ENCODE measurements at regions not wholly inside any gene's neighbourhood (a gene's known extent, or its start where the extent isn't known, plus 50 kb on each side); places are given as distances from the start of the nearest gene placed in this dataset.

GRCh38 chr10:128525444-128525843 is 399.2 kb upstream of the MKI67 start:
- Histone ChIP-seq H3K9ac (ENCODE audit: low read length) (no peak overlapping the region), H3K9me2 (replicated peaks; ENCODE audit: low read length) (no peaks in the 10 kb centered on the region), H3K4me1 (ENCODE audit: insufficient read depth, low read length) (no peaks in the 10 kb centered on the region), H2AFZ (ENCODE audit: low read length) (no peak overlapping the region), H3F3A (ENCODE audit: low read length, unreplicated experiment) (no peaks in the 10 kb centered on the region), H3K79me2 (ENCODE audit: low read length) (no peaks in the 10 kb centered on the region), H4K20me1 (ENCODE audit: low read length) (no peaks in the 10 kb centered on the region), H3K27me3 (ENCODE audit: low read length) (peaks cover 25% of the 10 kb centered on the region), H3K4me3 (ENCODE audit: low read length) (no peak overlapping the region), H3K9me3 (ENCODE audit: low read length) (no peaks in the 10 kb centered on the region), H3K4me2 (ENCODE audit: low read length) (no peak overlapping the region), H3K27ac (ENCODE audit: low read length) (no peak overlapping the region), H3K36me3 (ENCODE audit: low read depth, low read length) (no peaks in the 10 kb centered on the region)
- POLR2A ChIA-PET (ENCODE audit: unreplicated experiment), result no interaction called here
- no TSS peak for BruUV-seq (replicated peaks)
- CTCF ChIA-PET, result no interaction called here
- DNase-seq (no peak), ATAC-seq (no peak)
- intact Hi-C loops (cut with micrococcal nuclease), result no loop called here
- TF ChIP-seq EZH2phosphoT487 (IDR thresholded peaks at IDR 0.05; ENCODE audit: borderline replicate concordance, low read length), result no peak

DNA sequence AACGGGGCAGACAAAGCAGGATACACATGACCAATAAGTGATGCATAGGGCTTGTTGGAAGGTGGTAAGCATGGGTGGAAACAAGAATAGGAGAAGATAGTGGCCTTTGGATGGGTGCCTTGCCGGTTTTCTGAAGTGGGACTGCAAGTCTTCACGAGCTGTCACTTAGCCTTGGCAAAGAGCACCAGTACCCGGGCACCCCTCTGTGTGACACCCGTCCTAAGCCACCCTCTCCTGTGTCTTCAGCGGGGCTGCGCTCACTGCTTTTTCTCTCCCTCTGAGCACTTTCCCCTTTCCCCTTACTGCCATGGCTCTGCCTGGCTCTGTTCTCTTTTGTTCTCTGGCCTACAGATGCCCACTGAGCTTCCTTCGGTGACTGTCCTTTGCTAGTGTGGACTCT is 399.7 kb upstream of the MKI67 start:
- Histone ChIP-seq H3K36me3 (ENCODE audit: low read depth, low read length) (no peaks in the 10 kb centered on the region), H3F3A (ENCODE audit: low read length, unreplicated experiment) (no peaks in the 10 kb centered on the region), H3K4me2 (ENCODE audit: low read length) (no peak overlapping the region), H3K27ac (ENCODE audit: low read length) (no peak overlapping the region), H3K9me3 (ENCODE audit: low read length) (no peaks in the 10 kb centered on the region), H2AFZ (ENCODE audit: low read length) (no peak overlapping the region), H3K79me2 (ENCODE audit: low read length) (no peaks in the 10 kb centered on the region), H3K4me3 (ENCODE audit: low read length) (no peak overlapping the region), H3K4me1 (ENCODE audit: insufficient read depth, low read length) (no peaks in the 10 kb centered on the region), H3K9ac (ENCODE audit: low read length) (no peak overlapping the region), H4K20me1 (ENCODE audit: low read length) (no peaks in the 10 kb centered on the region), H3K9me2 (replicated peaks; ENCODE audit: low read length) (no peaks in the 10 kb centered on the region), H3K27me3 (ENCODE audit: low read length) (peaks cover 25% of the 10 kb centered on the region)
- intact Hi-C loops (cut with micrococcal nuclease), result no loop called here
- ATAC-seq (no peak), DNase-seq (no peak)
- no peak for TF ChIP-seq CTCF (conservative IDR thresholded peaks at IDR 0.05; ENCODE audit: low read depth, low read length)
- TF ChIP-seq EZH2phosphoT487 (IDR thresholded peaks at IDR 0.05; ENCODE audit: borderline replicate concordance, low read length), result no peak
- TF ChIP-seq EZH2 (IDR thresholded peaks at IDR 0.05; ENCODE audit: low read length, unreplicated experiment), result no peak
- POLR2A ChIA-PET (ENCODE audit: unreplicated experiment), result no interaction called here
- CTCF ChIA-PET, result no interaction called here
- BruUV-seq (replicated peaks), result no TSS peak

GRCh38 chr10:128526791-128527375 is 400.7 kb upstream of the MKI67 start:
- Histone ChIP-seq H3K36me3 (ENCODE audit: low read depth, low read length) (no peaks in the 10 kb centered on the region), H4K20me1 (ENCODE audit: low read length) (no peaks in the 10 kb centered on the region), H3K4me1 (ENCODE audit: insufficient read depth, low read length) (no peaks in the 10 kb centered on the region), H3K27ac (ENCODE audit: low read length) (no peak overlapping the region), H3K79me2 (ENCODE audit: low read length) (no peaks in the 10 kb centered on the region), H3K9ac (ENCODE audit: low read length) (no peak overlapping the region), H2AFZ (ENCODE audit: low read length) (no peak overlapping the region), H3F3A (ENCODE audit: low read length, unreplicated experiment) (no peaks in the 10 kb centered on the region), H3K4me2 (ENCODE audit: low read length) (no peak overlapping the region), H3K9me3 (ENCODE audit: low read length) (no peaks in the 10 kb centered on the region), H3K4me3 (ENCODE audit: low read length) (no peak overlapping the region), H3K27me3 (ENCODE audit: low read length) (peaks cover 25% of the 10 kb centered on the region), H3K9me2 (replicated peaks; ENCODE audit: low read length) (no peaks in the 10 kb centered on the region)
- no TSS peak for BruUV-seq (replicated peaks)
- no peak for TF ChIP-seq EZH2 (IDR thresholded peaks at IDR 0.05; ENCODE audit: low read length, unreplicated experiment)
- no peak for TF ChIP-seq CTCF (conservative IDR thresholded peaks at IDR 0.05; ENCODE audit: low read depth, low read length)
- no peak for TF ChIP-seq EZH2phosphoT487 (IDR thresholded peaks at IDR 0.05; ENCODE audit: borderline replicate concordance, low read length)
- POLR2A ChIA-PET (ENCODE audit: unreplicated experiment), result no interaction called here
- CTCF ChIA-PET, result no interaction called here
- no peak for DNase-seq
- no peak for ATAC-seq
- intact Hi-C loops (cut with micrococcal nuclease), result no loop called here

Measured in PC-3 (cell line).